Heart right ventricle (tissue), 16 donors: ENCODE measurements at regions not wholly inside any gene's neighbourhood (a gene's known extent, or its start where the extent isn't known, plus 50 kb on each side); places are given as distances from the start of the nearest gene placed in this dataset.

Source experiments
- ATAC-seq, 8 donors: fragments of 200-7000 bp; cut with Tn5 transposase; one replicate each; pipeline ENCODE4 v1.9.1; 2020; ENCODE audit warnings: mild to moderate bottlenecking in 8 of 8, moderate library complexity in 8 of 8, moderate number of reproducible peaks in 1 of 8
- DNase-seq, 2 donors: peaks; one replicate each; pipeline ENCODE4 v3.0.0-alpha.2; 2020
- H3K27ac ChIP-seq, 10 donors: fragments of 200-600 bp; sonication (generic) in 2 of 10; one replicate each; pipeline versions ENCODE4 v1.5.0 to v1.8.0; 2020 to 2022; ENCODE audit warnings: mild to moderate bottlenecking in 3 of 10
- H3K27me3 ChIP-seq, 7 donors: fragments of 200-600 bp; one replicate each; pipeline ENCODE4 v1.8.0; 2021 to 2022; ENCODE audit warnings: mild to moderate bottlenecking in 2 of 7
- H3K36me3 ChIP-seq, 9 donors: fragments of 200-600 bp; sonication (generic) in 1 of 9; one replicate each; pipeline versions ENCODE4 v1.5.0 to v1.8.0; 2020 to 2022; ENCODE audit warnings: mild to moderate bottlenecking in 2 of 9
- H3K4me1 ChIP-seq, 9 donors: fragments of 200-600 bp; sonication (generic) in 1 of 9; one replicate each; pipeline versions ENCODE4 v1.5.0 to v1.8.0; 2020 to 2022; ENCODE audit warnings: mild to moderate bottlenecking in 4 of 9
- H3K4me3 ChIP-seq, 10 donors: fragments of 200-600 bp; sonication (generic) in 2 of 10; one replicate each; pipeline versions ENCODE4 v1.5.0 to v1.8.0; 2020 to 2022; ENCODE audit warnings: mild to moderate bottlenecking in 7 of 10, moderate library complexity in 2 of 10
- H3K9me3 ChIP-seq, 11 donors: fragments of 200-600 bp in 10 of 11; sonication (generic) in 2 of 11; one replicate each; pipeline versions ENCODE4 v1.5.0 to v1.8.0; 2013 to 2022; ENCODE audit warnings: mild to moderate bottlenecking in 2 of 11, control low read depth in 1 of 11, moderate library complexity in 1 of 11
- WGBS, 2 donors: extraction: QIAGEN DNeasy Blood & Tissue Kit; methylation state at CpG; one replicate each; pipeline ENCODE4 v1.1.7; 2013; ENCODE audit warnings: inconsistent platforms in 1 of 2; 5-methylcytosine and 5-hydroxymethylcytosine counted together
- intact Hi-C, 10 donors: fragments of 100-400 bp; cut with DNase I; formaldehyde crosslinking; loops; one replicate each; pipeline versions ENCODE4 v1.11.1 to v1.14.2; 2022
- TF ChIP-seq, protein P1 (sequence below), 9 donors: fragments of 200-600 bp; sonication (generic) in 2 of 9; IDR thresholded peaks; one replicate each; pipeline versions ENCODE4 v1.5.0 to v1.8.0; 2021 to 2022; ENCODE audit warnings: antibody characterized with exemption in 9 of 9, mild to moderate bottlenecking in 5 of 9, moderate library complexity in 1 of 9
- donor health status: Arrhythmogenic right ventricular cardiomyopathy.
- donor health status: ischemic (EF 13 %, LVEDD 7.1; RV severe dilation, severe dysfunction).
- donor health status: healthy with polysubstance abuse.
- donor health status: DM: no; HTN: yes; CAD: no.
- donor health status: DM: no; HTN: no; CAD: no.
- donor health status: ischemic (EF 25% LVEDD 6.9; RV normal size, moderate dysfunction).
- donor health status: ischemic (EF 25% LVEDD 5.7; RV mildly dilated, moderate dysfunction).
- donor health status: healthy.
- donor health status: DM: yes; HTN: yes; CAD: no.
- donor health status: Ischemic cardiomyopathy.
- donor health status: ischemic (EF 35%, LVEDD 5.7; RV mildly dilated, moderate dysfunction).
- donor health status: nonischemic (EF 11% LVEDD 7.7; RV severe dilation, severe dysfunction).
- donor health status: DM: yes; HTN: yes; CAD: no.
- donor health status: PGD.
- donor health status: ischemic (EF 29% LVEDD 5.4; RV normal size, mild dysfunction).
- donor health status: nonischemic (EF 23%, LVEDD 6.1; RV moderate dilation, normal function).

DNA sequence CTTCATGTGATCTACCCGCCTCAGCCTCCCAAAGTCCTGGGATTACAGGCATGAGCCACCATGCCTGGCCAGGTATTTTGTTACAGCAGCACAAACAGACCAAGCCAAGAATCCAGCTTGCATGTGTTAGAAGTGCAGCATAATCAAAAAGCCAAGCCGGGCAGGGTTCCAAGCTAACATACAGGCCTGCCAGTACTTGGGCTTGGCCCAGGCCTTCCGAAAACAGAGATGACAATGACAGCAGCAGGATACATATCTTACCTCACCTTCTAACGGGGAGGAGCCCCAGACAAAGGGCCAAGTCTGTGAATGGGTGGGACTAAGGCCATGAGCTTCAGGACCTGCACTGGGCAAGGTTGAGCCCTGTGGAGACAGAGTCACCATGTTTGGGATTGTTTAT is 91.4 kb upstream of the ZNF462 start:
- H3K36me3 ChIP-seq = no peaks in the 10 kb centered on the region
- ATAC-seq (peak in 7 of 8 donors; percentile 49 to 87 (median 72)), DNase-seq (peak; percentile 39 to 48)
- H3K27me3 ChIP-seq = no peaks in the 10 kb centered on the region
- intact Hi-C loops = no loop called here
- H3K9me3 ChIP-seq = peaks cover 0 to 7% (median 0%) of the 10 kb centered on the region in 11 donors
- WGBS, 2 donors = 45 to 64% methylated on average over 4 of the region's 4 CpGs
- H3K4me1 ChIP-seq = peaks cover 0 to 12% (median 0%) of the 10 kb centered on the region in 9 donors
- H3K27ac ChIP-seq = no peak overlapping the region
- no peak overlapping the region for H3K4me3 ChIP-seq
- TF ChIP-seq, protein P1, sequence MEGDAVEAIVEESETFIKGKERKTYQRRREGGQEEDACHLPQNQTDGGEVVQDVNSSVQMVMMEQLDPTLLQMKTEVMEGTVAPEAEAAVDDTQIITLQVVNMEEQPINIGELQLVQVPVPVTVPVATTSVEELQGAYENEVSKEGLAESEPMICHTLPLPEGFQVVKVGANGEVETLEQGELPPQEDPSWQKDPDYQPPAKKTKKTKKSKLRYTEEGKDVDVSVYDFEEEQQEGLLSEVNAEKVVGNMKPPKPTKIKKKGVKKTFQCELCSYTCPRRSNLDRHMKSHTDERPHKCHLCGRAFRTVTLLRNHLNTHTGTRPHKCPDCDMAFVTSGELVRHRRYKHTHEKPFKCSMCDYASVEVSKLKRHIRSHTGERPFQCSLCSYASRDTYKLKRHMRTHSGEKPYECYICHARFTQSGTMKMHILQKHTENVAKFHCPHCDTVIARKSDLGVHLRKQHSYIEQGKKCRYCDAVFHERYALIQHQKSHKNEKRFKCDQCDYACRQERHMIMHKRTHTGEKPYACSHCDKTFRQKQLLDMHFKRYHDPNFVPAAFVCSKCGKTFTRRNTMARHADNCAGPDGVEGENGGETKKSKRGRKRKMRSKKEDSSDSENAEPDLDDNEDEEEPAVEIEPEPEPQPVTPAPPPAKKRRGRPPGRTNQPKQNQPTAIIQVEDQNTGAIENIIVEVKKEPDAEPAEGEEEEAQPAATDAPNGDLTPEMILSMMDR (IDR thresholded peaks at IDR 0.05) = no peak

DNA sequence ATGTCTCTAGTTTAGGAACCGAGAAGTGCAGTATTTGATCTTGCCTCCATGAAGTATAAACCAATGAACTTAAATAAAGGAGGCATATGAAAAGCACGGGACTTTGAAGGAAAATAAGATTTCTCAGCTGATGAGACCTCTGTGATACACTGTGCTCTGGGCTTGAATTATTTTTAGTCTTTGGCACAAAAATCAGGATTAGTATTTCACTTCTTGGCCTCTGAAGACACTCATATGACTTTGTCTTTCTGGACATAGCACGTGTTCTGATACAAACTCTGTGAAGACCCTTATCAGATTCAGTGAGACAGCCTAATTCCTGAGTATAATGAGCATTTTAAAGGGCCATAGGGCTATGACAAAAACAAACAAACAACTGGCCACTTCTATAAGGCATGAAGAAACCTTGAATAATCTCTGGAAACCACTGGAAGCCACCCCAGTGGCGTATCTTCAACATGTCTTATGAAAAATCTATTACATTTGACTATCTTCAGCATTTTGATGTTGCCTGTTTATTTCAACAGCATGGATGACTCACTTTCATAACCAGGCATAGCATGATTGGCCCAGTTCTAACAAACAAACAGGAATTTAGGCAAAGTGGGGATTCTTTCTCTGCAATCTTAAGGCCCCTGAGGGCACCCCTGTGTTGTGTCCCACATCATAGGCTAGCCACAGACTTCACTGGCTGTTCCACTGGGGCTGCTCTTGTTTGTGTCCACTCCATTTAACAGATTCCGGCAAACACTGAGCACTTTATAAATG is 90.3 kb upstream of the ZNF462 start:
- no peaks in the 10 kb centered on the region for H3K27me3 ChIP-seq
- TF ChIP-seq, protein P1 (IDR thresholded peaks at IDR 0.05) = no peak
- DNase-seq (no peak), ATAC-seq (no peak)
- intact Hi-C loops = no loop called here
- no peaks in the 10 kb centered on the region for H3K36me3 ChIP-seq
- H3K9me3 ChIP-seq = peaks cover 0 to 7% (median 0%) of the 10 kb centered on the region in 11 donors
- 72 to 74% methylated on average over 5 of the region's 5 CpGs for WGBS, 2 donors
- H3K27ac ChIP-seq = no peak overlapping the region
- peaks cover 0 to 12% (median 0%) of the 10 kb centered on the region in 9 donors for H3K4me1 ChIP-seq
- H3K4me3 ChIP-seq = no peak overlapping the region

DNA sequence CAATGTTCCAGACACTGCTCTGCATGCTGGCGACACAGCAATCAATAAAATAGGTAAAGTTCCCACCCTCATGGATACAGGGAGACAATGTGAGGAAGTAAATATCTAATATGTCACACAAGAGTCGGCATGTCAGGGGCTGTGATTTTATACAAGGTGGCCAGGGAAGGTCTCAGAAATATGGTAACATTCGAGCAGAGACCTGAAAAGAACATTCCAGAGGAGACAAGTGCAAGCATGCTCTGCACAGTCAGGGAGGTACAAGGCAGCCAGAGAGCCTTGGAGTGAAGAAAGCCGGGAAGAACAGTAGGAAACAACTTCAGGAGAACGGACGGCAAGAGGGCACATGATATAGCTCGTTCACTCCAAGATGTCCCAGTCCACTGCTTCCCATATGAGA is 89.2 kb upstream of the ZNF462 start:
- ATAC-seq (no peak), DNase-seq (no peak)
- TF ChIP-seq, protein P1 (IDR thresholded peaks at IDR 0.05) = no peak
- Histone ChIP-seq H3K27ac (no peak overlapping the region), H3K27me3 (no peaks in the 10 kb centered on the region), H3K36me3 (no peaks in the 10 kb centered on the region), H3K4me1 (peaks cover 0 to 12% (median 0%) of the 10 kb centered on the region in 9 donors), H3K9me3 (peaks cover 0 to 7% (median 0%) of the 10 kb centered on the region in 11 donors), H3K4me3 (no peak overlapping the region)
- 73 to 75% methylated on average over 7 of the region's 7 CpGs for WGBS, 2 donors
- intact Hi-C loops = no loop called here

DNA sequence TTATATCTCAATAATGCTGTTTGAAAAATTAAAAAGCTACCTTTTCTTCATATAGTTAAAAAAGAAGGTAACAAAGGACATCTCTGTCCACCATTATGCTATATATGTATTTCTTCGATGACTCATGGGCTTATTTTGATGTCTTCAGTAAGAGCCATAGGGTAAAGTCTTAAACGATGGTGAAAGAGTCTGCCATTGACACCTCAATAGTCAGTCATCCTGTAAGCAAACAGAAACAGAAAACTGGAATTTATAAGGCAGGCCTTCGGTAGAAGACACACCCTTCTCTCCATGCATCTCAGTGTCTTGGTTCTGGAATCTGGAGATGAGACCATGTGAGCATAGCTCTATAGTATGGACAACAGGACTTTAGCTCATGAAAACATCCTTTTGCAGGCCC is 87.0 kb upstream of the ZNF462 start:
- Histone ChIP-seq H3K27me3 (no peaks in the 10 kb centered on the region), H3K4me3 (no peak overlapping the region), H3K36me3 (no peaks in the 10 kb centered on the region), H3K27ac (no peak overlapping the region), H3K9me3 (peaks cover 0 to 6% (median 0%) of the 10 kb centered on the region in 11 donors), H3K4me1 (peaks cover 0 to 12% (median 0%) of the 10 kb centered on the region in 9 donors)
- 92 to 94% methylated on average over 3 of the region's 3 CpGs for WGBS, 2 donors
- TF ChIP-seq, protein P1 (IDR thresholded peaks at IDR 0.05) = no peak
- DNase-seq (no peak), ATAC-seq (no peak)
- intact Hi-C loops = no loop called here
